GM23338 (cell line): ENCODE measurements at regions not wholly inside any gene's neighbourhood (a gene's known extent, or its start where the extent isn't known, plus 50 kb on each side); places are given as distances from the start of the nearest gene placed in this dataset.

Experiments used
- ATAC-seq: fragments of 200-7000 bp; cut with Tn5 transposase; 3 replicates; pipeline ENCODE4 v1.9.1; 2020
- DNase-seq: peaks from one replicate; pipeline ENCODE4 v3.0.0-alpha.2; 2015; ENCODE audit warnings: low spot score
- H2AFZ ChIP-seq: fragments of 200-600 bp; sonication (generic); 2 replicates; pipeline ENCODE4 v1.8.0; 2016; ENCODE audit warnings: antibody characterized with exemption, mild to moderate bottlenecking, moderate library complexity
- H3F3A ChIP-seq: fragments of 200-600 bp; sonication (generic); replicated peaks from 2 replicates; pipeline ENCODE4 v1.8.0; 2017; ENCODE audit warnings: antibody characterized with exemption, mixed run types, low read depth
- H3K27ac ChIP-seq: fragments of 200-600 bp; sonication (generic); 2 replicates; pipeline ENCODE4 v1.6.1; 2016; ENCODE audit warnings: low read depth
- H3K27me3 ChIP-seq: fragments of 200-600 bp; sonication (generic); 2 replicates; pipeline ENCODE4 v1.8.0; 2016; ENCODE audit warnings: mild to moderate bottlenecking, mixed run types, moderate library complexity; ENCODE audit not compliant: insufficient read depth
- H3K36me3 ChIP-seq: fragments of 200-600 bp; sonication (generic); 2 replicates; pipeline ENCODE4 v1.8.0; 2016; ENCODE audit warnings: mild to moderate bottlenecking; ENCODE audit not compliant: insufficient read depth
- H3K4me1 ChIP-seq: fragments of 200-600 bp; sonication (generic); 2 replicates; pipeline ENCODE4 v1.8.0; 2016; ENCODE audit warnings: mild to moderate bottlenecking, moderate library complexity; ENCODE audit not compliant: insufficient read depth
- H3K4me2 ChIP-seq: fragments of 200-600 bp; sonication (generic); 2 replicates; pipeline ENCODE4 v1.7.1; 2017; ENCODE audit warnings: mixed run types
- H3K4me3 ChIP-seq: fragments of 200-600 bp; sonication (generic); 2 replicates; pipeline ENCODE4 v1.6.1; 2016; ENCODE audit warnings: mixed run types
- H3K79me2 ChIP-seq: fragments of 200-600 bp; sonication (generic); replicated peaks from 2 replicates; pipeline ENCODE4 v1.8.0; 2017; ENCODE audit warnings: mild to moderate bottlenecking; ENCODE audit not compliant: insufficient read depth
- H3K9me2 ChIP-seq: fragments of 200-600 bp; sonication (generic); 2 replicates; pipeline ENCODE4 v1.8.0; 2017; ENCODE audit not compliant: insufficient read depth
- H4K20me1 ChIP-seq: fragments of 200-600 bp; sonication (generic); replicated peaks from 2 replicates; pipeline ENCODE4 v1.8.0; 2017; ENCODE audit warnings: mild to moderate bottlenecking; ENCODE audit not compliant: insufficient read depth
- H3K27ac Mint-ChIP-seq: 2 replicates; pipeline ENCODE4 v1.8.0; 2020; ENCODE audit warnings: inconsistent platforms, mild to moderate bottlenecking, moderate library complexity, mixed read lengths
- H3K27me3 Mint-ChIP-seq: 3 replicates; pipeline ENCODE4 v1.8.0; 2022; ENCODE audit warnings: low read depth, mild to moderate bottlenecking, moderate library complexity, mixed read lengths, inconsistent platforms; ENCODE audit not compliant: insufficient read depth, poor library complexity
- H3K36me3 Mint-ChIP-seq: 3 replicates; pipeline ENCODE4 v1.8.0; 2021; ENCODE audit warnings: low read depth, mild to moderate bottlenecking, inconsistent platforms, moderate library complexity, mixed read lengths
- H3K4me1 Mint-ChIP-seq: 3 replicates; pipeline ENCODE4 v1.8.0; 2020; ENCODE audit warnings: mild to moderate bottlenecking, inconsistent platforms, mixed read lengths
- H3K4me3 Mint-ChIP-seq: 3 replicates; pipeline ENCODE4 v1.8.0; 2021; ENCODE audit warnings: moderate library complexity, mild to moderate bottlenecking, inconsistent platforms, mixed read lengths
- H3K9me3 Mint-ChIP-seq: 3 replicates; pipeline ENCODE4 v1.8.0; 2020; ENCODE audit warnings: moderate library complexity, mild to moderate bottlenecking, inconsistent platforms, mixed read lengths
- EZH2 ChIP-seq: fragments of 200-600 bp; sonication (generic); IDR thresholded peaks from one replicate; pipeline ENCODE4 v1.8.0; 2017; ENCODE audit warnings: antibody characterized with exemption, mild to moderate bottlenecking, low read depth; ENCODE audit not compliant: unreplicated experiment
- JUNB ChIP-seq: IDR thresholded peaks from one replicate; pipeline ENCODE4 v1.6.1; 2016; ENCODE audit warnings: antibody characterized with exemption; ENCODE audit not compliant: unreplicated experiment
- NANOG ChIP-seq: IDR thresholded peaks from 2 replicates; pipeline ENCODE4 v1.6.1; 2016; ENCODE audit warnings: antibody characterized with exemption, borderline replicate concordance
- POLR2AphosphoS5 ChIP-seq: IDR thresholded peaks from 2 replicates; pipeline ENCODE4 v1.6.1; 2016; ENCODE audit warnings: antibody characterized with exemption, low read depth
- STAT1 ChIP-seq: IDR thresholded peaks from one replicate; pipeline ENCODE4 v1.6.1; 2016; ENCODE audit warnings: antibody characterized with exemption; ENCODE audit not compliant: unreplicated experiment
- ZNF114 ChIP-seq: fragments of 250-450 bp; sonication (Bioruptor Pico); IDR thresholded peaks from 2 replicates; pipeline ENCODE4 v1.5.0; 2020; ENCODE audit warnings: mild to moderate bottlenecking, moderate library complexity
- ZNF462 ChIP-seq: fragments of 250-450 bp; sonication (Bioruptor Pico); IDR thresholded peaks from 2 replicates; pipeline ENCODE4 v1.5.0; 2020; ENCODE audit warnings: mild to moderate bottlenecking, moderate library complexity
- TF ChIP-seq, protein P1 (sequence below), 2 experiments: fragments of 200-600 bp in 1 of 2; sonication (generic) in 1 of 2; conservative IDR thresholded peaks; 2 replicates each; pipeline versions ENCODE4 v1.5.1 to v1.6.1; 2016 to 2017; ENCODE audit warnings: antibody characterized with exemption in 2 of 2, low read depth in 2 of 2, mild to moderate bottlenecking in 2 of 2, moderate library complexity in 1 of 2

DNA sequence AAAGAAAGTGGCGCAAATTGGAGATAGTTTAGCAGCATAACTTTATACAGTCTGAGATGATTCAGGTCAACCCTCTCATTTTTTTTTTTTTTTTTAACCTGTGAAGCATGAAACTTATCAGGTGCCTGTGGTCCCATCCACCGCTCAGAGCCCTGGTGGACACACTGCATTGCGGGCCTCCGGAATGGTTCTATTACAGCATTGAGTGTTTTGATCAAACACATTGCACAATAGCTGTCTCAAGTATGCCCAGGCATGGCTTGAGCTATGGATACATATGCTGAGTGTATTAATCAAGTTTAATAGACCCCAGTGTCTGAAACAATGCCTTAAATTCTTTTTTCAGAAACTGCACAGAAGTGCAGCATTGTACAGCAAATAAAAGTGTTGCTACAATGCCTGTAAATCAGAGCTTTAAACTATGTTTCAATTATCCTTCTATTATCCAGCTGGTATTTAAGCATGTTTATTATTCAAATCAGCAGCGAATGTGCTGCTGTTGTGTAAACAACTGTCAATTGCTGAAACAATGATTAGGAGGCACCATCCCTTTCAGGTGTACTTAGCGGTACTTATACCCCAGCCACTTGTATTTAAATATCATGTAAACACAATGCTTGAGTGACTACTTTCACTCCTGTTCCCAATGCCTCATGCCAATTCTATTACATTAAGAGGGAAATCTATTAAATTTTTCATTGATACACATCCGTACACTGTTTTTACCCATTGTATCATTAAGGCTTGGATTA is 456.6 kb downstream of the RPS6KC1 start:
- no peak overlapping the region for H3K4me3 Mint-ChIP-seq
- Histone ChIP-seq H3F3A (no peaks in the 10 kb centered on the region), H3K36me3 (no peaks in the 10 kb centered on the region), H3K9me2 (peaks cover 2% of the 10 kb centered on the region; the same call in 1 of the 2 replicates), H3K4me2 (peak overlapping the region; percentile 44), H3K79me2 (no peaks in the 10 kb centered on the region), H3K27me3 (no peaks in the 10 kb centered on the region), H3K27ac (no peak overlapping the region), H2AFZ (no peak overlapping the region), H4K20me1 (no peaks in the 10 kb centered on the region), H3K4me1 (peaks cover 19% of the 10 kb centered on the region; the same call in 1 of the 2 replicates), H3K4me3 (peak overlapping the region; percentile 7; the same call in 1 of the 2 replicates)
- H3K9me3 Mint-ChIP-seq = no peaks in the 10 kb centered on the region; the same call in 1 of the 3 replicates
- no peaks in the 10 kb centered on the region for H3K27me3 Mint-ChIP-seq
- peak overlapping the region; percentile 56; the same call in 1 of the 2 replicates for H3K27ac Mint-ChIP-seq
- DNase-seq (peak; percentile 34), ATAC-seq (peak; percentile 72)
- TF ChIP-seq JUNB (no peak), NANOG (peak; percentile 99)
- peaks cover 18% of the 10 kb centered on the region for H3K4me1 Mint-ChIP-seq
- H3K36me3 Mint-ChIP-seq = no peaks in the 10 kb centered on the region

- Mint-ChIP-seq H3K36me3 (no peaks in the 10 kb centered on the region), H3K4me1 (peaks cover 18% of the 10 kb centered on the region), H3K9me3 (no peaks in the 10 kb centered on the region), H3K27me3 (no peaks in the 10 kb centered on the region), H3K27ac (no peak overlapping the region), H3K4me3 (no peak overlapping the region)
- Histone ChIP-seq H3K36me3 (no peaks in the 10 kb centered on the region), H3K9me2 (0 out of 2 replicates have a peak, but pooled peaks cover 8% of the 10 kb centered on the region), H3F3A (no peaks in the 10 kb centered on the region), H3K4me1 (peaks cover 24% of the 10 kb centered on the region), H3K27me3 (no peaks in the 10 kb centered on the region), H3K27ac (no peak overlapping the region), H3K79me2 (no peaks in the 10 kb centered on the region), H4K20me1 (no peaks in the 10 kb centered on the region), H3K4me3 (no peak overlapping the region), H3K4me2 (no peak overlapping the region), H2AFZ (no peak overlapping the region)
- DNase-seq = no peak
- no peak for ATAC-seq
- TF ChIP-seq ZNF114 (CRISPR knock-in tag) (no peak), POLR2AphosphoS5 (no peak), NANOG (no peak), ZNF462 (CRISPR knock-in tag) (no peak), EZH2 (no peak), STAT1 (no peak)
- TF ChIP-seq, protein P1, sequence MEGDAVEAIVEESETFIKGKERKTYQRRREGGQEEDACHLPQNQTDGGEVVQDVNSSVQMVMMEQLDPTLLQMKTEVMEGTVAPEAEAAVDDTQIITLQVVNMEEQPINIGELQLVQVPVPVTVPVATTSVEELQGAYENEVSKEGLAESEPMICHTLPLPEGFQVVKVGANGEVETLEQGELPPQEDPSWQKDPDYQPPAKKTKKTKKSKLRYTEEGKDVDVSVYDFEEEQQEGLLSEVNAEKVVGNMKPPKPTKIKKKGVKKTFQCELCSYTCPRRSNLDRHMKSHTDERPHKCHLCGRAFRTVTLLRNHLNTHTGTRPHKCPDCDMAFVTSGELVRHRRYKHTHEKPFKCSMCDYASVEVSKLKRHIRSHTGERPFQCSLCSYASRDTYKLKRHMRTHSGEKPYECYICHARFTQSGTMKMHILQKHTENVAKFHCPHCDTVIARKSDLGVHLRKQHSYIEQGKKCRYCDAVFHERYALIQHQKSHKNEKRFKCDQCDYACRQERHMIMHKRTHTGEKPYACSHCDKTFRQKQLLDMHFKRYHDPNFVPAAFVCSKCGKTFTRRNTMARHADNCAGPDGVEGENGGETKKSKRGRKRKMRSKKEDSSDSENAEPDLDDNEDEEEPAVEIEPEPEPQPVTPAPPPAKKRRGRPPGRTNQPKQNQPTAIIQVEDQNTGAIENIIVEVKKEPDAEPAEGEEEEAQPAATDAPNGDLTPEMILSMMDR (conservative IDR thresholded peaks at IDR 0.05; ENCODE audit: low read depth in 2 of 2) = no peak
Observed at GRCh38 chr1:213511173-213511572, 460.1 kb downstream of the RPS6KC1 start.
